DMS53 (cell line): ENCODE measurements at regions not wholly inside any gene's neighbourhood (a gene's known extent, or its start where the extent isn't known, plus 50 kb on each side); places are given as distances from the start of the nearest gene placed in this dataset.
"Not testable (repeated sequence)": the region's sequence is repeated elsewhere in the genome, so short reads cannot be mapped to it uniquely, and the experiment has no call there.

Experiments
- DNase-seq: peaks from one replicate; lab custom pipeline; 2025; lab: John Stamatoyannopoulos, UW

DNA sequence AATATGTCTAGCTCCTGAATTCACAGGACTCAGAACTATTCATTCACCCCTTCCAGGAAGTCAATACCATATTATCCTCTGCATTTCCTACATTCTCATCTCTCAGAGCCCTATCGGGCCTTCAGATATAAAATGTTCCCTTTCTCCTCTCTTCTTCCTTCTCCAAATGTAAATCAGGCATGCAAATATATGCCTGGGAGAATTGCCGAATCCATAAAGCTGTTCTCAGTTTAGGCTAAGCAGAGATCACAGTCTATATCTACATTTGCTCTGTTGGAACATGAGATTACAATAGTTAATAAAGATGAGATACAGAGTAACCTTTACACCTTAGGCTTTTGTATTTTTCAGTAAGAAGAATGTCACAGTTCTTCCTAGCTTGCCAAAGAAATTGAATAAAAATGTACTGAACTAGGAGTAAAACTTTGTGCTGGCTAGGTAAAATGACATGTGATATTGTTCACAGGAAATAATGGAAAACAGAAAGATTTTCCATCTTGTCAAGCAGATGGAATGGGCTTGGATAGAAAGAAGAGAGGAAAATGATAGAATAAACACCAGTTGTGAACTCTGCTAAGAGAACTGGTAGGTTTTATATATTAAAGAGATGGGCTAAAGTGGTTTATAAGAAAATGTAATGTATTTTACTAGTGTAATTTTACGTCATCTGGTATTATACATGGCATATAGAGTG, 161.5 kb downstream of the NRIP1 start:
- no peak for DNase-seq

DNA sequence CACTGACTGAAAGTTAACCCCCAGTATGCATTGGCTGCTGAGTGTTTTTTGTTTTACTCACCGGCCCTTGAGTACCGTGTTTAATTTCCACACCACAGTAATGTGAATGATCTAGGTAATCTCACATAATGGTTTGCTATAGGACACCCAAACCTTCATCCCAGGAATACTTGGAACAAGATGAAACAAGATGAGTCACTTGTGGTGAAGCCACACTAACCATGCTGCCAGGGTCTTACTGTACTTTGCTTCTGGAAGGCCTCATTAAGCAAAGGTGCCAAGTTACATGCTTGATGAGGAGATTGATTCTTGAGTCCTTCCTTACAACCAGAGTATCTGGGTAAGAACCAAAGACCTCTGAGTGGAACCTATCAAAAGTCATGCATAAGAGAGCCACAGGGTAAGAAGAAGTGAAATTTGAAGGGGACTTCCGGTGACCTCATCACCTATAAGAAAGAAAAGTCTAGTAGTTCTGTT, 163.3 kb downstream of the NRIP1 start:
- DNase-seq, result peak; percentile 24

DNA sequence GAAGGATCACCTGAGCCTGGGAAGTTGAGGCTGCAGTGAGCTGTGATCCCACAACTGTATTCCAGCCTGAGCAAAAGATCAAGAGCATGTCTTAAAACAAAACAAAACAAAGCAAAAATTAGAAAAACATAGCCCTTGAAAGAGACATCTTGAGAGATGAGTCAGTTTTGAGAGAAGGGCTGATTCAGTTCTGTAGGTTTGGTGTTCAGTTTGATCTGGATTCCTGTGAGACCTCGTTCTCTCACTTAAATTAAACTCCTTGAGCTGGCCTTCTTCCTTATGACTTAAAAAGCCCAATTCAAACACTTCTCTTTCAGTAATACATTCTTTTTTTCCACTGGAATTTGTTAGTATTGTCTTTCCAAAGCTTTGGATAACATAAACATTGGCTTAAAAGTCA, 164.2 kb downstream of the NRIP1 start:
- peak; percentile 2 for DNase-seq

DNA sequence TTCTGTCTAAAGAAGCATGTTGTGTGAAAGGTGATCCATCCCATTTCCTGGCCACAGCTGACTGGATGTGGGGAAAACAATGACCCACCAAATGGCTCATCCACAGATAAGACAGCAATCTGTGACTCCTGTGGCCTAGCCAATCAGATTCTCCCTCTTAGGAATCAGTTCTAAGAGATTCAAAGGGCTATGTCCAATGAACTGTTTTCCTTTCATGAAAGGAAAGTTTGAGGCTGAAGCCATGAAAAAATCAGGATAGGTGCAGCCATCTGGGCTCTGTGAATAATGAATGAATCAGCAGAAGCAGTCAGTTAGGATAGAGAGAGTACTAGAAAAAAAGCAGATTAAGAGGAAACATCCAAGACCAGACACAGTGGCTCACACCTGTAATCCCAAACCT, 164.7 kb downstream of the NRIP1 start:
- DNase-seq, result peak; percentile 31

DNA sequence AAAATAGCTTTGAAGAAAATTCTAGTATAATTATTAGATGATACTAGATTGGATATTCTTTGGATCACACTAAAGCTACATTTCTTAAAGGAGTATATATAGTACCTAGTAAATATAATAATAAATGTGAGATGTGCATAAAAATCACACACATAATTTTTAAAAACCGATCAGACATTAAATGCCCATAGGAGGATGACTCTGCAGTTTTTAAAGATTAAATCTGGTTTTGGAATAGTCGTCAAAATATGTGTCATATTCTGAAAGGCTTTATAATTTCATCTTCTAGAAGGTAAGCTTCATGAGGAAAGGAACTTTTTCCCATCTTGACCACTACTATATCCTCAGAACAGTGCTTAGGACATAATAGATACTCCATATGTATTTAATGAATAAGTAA, 169.0 kb downstream of the NRIP1 start:
- DNase-seq, result no peak

DNA sequence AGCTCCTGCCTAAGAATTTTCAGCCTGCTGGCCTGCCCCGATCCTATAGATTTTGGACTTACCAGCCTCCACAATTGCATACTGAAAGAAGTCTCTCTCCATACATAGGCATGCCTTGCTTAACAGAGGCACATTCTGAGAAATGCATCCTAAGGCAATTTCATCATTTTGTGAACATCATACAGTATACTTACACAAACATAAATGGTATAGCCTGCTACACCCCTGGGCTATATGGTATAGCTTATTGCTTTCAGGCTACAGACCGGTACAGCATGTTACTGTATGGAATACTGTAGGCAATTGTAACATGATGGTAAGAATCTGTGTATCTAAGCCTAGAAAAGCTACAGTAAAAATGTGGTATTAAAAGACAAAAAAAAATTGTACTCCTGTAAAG, 174.7 kb downstream of the NRIP1 start:
- DNase-seq, result no peak

DNA sequence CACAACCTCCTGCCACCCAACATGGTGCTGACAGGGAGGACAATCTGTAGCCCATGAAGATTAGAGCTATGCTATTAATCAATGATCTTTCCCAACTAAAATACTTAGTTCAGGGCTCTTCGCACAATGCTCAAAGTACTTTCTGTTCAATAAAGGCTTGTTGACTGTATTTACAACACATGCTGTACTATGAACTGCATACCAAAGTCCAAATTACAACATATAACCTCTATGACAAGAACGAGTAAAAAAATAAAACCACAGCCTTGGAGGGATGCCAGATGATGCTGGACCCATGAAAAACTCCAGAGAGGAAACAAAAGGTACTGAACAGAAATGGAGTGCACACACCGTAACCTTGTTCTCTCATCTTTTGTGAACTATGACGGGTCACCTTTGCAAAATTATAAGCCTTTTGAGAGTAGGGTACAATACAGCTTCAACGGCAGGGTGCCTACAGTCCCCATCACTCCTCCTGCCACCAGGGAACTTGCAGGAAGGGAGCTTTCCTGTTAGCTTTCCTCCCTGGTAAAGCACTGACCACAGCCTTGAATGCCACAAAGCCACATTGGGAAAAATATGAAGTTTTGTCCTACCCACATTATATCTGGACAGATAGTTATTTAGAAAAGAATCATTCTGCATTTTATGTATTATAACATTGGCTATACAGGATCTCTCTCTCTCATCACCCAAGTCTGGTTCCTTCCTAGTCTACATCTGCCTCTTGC, 175.6 kb downstream of the NRIP1 start:
- no peak for DNase-seq

DNA sequence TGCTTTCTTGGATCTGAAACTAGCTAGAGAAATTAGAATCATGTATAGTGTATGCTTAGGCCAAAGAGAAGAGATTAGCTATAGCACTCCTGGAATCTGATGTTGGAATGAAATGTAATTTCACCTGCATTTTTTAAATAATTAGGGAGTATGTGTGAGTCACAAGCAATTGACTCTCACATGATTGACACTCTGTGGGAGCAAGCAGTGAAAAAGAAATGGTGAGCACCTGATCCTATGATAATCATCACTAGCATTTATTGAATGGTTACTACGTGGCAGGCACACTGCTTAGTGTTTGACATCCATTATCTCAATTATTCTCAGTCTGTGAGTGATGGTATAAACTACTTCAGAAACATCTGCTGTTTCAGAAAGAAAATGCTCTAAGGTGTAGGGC, 176.6 kb downstream of the NRIP1 start:
- no peak for DNase-seq

DNA sequence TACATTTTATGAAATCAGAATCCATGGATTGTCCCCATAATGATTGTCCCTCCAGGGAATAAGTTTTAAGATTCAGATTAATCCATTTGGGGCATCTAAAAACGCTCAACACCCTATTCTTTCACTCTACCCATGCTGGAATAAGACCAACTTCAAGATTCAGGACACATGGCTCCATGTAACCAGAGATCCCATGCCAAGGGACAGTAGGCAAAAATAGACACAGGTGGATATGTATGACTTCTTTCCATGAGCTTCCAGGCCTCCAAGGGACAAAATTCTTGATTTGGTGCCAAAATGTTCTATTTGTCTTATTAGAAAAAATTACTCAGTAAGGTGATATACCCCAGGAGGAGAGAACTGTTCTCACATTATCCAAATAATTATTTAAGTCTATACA, 178.8 kb downstream of the NRIP1 start:
- DNase-seq, result no peak

DNA sequence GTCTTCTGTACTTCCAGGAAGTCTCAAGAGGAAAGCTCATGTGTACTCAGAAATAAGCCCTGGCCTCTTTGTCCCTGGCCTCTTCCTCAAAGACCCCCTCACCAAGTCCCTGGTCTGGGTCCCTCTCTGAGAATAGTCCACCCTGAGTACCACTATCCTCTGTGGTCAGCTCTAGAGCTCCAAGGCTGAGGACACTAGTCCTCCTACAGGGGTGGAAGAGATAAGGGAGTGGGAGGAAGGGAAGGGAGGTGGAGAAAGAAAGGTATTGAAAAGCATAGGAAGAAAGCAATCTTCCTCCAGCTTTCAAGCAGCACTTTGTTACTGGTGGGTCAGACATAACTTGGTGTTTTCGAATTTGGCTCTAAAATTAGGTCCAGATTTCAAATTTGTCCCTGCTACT, 181.4 kb downstream of the NRIP1 start:
- no peak for DNase-seq

DNA sequence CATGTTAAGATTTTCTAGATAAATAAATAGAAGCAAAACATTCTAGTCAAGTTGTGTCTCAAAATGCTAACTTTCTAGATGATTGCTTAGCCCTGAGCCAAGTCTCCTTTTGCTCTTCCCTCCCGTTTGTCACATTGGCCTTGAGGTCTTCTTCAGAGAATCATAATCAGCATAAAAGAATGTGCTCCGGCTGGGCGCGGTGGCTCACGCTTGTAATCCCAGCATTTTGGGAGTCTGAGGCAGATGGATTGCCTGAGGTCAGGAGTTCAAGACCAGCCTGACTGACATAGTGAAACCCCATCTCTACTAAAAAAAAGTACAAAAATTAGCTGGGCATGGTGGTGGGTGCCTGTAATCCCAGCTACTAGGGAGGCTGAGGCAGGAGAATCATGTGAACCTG, 182.3 kb downstream of the NRIP1 start:
- DNase-seq, result not testable (repeated sequence)

DNA sequence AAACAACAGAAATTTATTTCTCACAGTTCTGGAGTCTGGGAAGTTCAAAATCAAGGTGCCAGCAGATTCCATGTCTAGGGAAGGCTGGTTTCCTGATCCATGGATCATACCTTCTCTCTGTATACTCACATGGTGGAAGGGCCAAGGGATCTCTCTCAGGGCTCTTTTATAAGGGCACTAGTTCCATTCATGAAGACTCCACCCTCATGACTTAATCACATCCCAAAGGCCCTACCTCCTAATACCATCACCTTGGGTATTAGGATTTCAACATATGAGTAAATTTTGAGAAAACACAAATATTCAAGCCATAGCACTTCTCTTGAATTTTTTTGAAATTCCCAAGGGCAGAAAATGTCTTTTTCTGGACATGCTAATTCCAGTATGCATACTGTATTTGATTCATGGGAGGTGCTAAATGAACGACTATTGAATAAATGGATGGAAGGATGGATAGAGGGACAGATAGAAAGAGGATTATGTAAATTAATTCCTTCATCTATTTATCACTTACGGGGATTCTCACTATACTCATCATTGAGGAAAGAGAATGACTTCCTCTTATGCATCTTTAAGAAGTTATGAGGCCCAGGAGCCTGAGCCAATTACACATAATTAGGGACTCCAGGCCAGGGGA, 182.8 kb downstream of the NRIP1 start:
- DNase-seq, result no peak

DNA sequence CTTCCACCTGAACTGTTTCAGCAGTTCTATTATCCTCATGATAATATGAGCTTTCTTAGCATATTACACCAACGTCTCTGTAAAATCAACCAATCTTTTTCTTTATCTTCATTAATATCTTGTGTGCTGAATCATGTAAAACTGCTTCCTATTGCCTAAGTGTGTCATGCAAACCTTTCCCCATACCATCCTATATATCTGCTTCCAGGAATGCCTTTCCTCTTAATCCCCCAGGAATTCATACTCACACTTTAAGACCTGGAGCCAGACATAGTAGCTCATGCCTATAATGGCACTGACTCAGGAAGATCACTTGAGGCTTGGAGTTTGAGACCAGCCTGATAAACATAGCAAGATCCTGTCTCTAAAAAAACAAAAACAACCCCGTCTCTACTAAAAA, 183.9 kb downstream of the NRIP1 start:
- DNase-seq, result no peak

DNA sequence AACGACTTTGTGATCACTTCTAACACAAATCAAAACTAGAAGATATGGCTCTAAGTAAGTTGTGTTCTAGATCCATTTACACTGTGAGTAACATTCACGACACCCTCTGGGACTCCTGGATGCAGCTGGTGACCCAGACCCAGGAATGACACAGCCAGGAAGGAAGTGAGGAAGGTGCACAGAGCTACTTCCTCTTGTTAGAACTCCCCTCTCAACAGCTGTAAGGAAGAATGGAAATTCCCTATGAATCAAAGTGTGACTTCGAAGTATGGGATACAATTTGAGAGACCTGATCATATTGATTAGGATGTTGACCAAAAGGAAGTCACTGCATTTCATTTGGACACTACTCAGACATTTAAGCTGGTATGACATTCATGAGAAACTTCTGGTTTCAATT, 185.3 kb downstream of the NRIP1 start:
- peak; percentile 33 for DNase-seq

DNA sequence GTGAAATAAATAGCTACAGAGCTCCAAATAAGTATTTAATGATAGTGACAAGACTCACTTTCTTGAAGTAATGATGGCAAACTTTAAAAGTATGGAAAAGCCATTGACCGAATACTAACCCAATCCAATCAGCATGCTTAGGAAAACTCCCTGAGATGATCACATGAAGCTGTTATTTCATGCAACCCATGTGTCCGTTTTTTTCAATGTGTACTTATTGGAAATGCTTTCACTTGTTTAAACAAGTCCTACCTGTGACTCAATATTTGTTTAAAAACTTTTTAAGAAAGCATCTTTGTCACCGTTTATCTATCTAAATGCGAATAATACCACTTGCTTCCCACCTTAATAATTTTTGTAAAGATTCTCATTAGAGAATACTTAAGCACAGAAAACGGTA, 185.8 kb downstream of the NRIP1 start:
- peak; percentile 62 for DNase-seq

DNA sequence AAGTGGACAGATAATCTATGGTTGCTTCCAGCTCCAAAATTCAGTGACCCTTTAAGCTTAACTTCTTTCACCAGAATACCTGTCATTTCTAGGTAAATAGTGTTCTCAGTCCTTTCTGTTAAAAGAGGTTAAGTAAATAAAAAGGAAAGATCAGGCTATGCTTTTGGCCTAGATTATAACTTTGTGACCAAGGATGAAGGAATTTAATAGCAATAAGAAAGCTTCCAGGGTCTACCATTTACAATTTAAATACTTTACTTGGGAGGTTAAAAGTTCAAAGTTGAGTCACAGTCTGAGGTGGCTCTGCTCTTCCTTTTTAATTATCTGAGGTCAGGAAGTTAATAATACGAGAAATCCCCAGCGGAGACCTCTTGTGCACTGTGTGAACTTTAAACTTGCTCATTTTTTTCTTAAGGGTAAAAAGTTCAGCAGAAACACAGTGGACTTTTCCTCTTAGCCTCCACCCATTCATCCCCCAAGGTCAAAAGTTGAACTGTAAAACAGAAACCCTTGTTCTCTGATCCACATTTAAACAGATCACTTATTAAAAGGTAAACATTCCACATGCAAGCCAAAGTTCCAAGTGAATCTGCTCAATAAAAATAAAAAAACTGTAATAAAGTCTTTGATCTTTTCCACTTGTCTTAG, 187.1 kb downstream of the NRIP1 start:
- peak; percentile 31 for DNase-seq

DNA sequence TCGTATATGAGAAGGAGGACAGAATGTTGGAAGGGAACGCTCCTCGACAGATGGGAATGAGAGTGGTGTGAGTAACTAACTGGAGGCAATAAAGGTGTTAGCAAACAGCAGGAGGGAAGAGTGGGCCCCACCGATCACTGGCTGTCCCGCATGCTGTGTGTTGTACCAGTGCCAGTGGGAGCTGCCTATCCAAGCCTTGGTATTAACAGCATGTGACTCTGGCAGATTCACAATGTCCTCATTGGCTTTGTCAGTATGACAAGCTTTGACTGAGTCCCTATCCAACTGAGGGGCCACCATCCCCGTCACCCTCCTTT, 188.3 kb downstream of the NRIP1 start:
- DNase-seq, result no peak

DNA sequence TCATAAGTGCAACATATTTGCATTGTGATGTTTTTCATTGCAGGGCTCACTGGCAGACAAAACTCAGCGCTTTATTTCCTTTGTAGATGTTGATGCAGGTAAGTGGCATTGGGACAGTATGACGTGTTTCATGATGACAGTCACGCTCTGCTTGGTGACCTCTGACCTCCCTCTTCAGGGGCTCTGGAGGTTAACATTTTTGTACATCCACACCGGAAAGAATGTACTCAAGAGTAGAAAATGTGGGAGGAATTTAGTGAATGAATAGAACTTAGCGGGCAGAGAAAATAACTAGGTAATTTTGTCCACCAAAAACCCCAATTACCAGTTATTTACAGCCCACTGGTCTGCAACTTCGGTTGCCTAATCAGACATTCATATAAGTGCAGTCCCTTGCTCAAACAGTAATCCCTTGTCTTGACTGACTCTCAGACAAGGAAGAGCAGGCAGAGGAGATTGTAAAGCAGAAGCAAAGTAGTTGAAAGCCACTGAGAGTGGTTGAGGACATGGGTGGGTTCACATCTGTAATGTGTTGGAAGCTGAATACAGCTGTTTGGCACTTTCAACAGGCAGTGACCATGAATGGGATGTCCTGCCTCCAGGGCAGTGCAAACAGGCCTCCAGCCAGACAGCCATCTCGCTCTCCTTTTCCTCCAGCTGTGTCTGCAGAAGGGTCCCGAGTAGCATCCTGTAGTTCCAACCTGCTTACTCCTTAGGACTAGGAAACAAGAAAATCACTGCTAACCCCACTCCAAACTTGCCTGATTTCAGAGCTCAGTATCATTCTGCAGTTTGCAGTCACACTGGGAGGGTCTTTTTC, 188.9 kb downstream of the NRIP1 start:
- peak; percentile 65 for DNase-seq

DNA sequence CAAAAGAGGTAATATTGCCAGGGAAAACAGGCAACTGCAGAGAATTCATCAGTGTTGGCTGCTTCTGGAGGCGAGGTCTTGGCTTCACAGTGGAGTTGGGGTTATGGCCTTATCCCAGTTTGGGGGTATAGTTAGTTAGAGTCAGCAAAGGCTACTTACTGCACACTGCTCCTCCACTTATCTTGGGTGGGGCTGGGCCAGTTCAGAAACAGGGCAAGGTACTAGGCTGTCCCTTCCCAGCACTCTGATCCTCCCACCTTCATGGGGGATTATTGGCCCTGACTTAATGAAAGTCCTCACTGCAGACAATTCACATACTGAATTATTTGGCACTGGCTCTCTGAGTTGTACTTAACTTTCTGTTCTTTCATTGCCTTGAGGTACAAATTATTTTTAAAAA, 189.6 kb downstream of the NRIP1 start:
- no peak for DNase-seq

DNA sequence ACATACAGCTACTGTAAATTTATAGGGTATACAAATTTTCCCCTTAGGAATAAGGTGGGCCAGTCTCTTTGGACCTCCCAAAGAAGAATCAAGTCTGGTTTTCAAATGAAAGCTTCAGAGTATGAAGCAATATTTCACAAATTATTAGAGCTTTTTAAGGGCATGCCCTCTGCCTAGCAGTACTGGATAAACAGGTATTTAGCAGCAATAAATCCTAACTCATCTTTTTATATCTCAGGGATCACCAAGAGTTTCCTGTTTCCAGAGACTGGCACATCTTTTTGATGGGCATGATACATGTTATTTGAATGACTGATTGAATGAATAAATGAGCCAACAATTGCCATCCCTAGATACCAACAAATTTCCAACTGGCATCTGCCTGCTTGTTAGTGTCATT, 190.4 kb downstream of the NRIP1 start:
- no peak for DNase-seq

DNA sequence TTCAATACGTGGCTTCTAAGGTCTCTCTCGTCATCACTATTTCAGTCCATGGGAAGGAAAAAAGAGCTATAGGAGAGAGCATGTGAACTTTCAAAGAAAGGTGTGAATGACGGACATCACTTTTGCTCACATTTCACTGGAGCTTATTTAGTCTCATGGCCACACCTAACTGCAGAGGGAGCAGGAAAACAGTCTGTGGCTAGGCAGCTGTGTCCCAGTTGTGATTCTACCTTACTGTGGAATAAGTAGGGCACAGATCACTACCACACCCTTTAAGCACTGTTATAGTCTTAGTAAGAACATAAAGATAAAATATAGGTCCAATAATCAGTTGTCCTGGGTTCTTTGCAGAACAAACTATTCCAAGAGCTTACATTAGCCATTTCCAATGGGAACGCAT, 192.9 kb downstream of the NRIP1 start:
- DNase-seq, result no peak

DNA sequence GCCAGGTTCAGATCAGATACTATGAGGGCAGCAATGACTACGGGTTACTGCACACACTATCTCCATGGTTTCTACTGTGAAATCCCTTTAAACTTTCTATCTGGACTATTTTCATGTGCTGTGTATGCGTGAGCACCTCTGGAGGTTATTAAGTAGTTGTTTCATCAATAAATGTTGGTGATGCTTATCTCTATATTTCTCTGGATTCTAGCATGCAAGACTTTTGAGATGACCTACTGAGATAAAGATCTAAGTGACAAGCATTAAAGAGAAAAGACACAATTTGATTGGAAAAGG, 194.0 kb downstream of the NRIP1 start:
- no peak for DNase-seq
